Osteocyte (in vitro differentiated cells): ENCODE measurements at regions not wholly inside any gene's neighbourhood (a gene's known extent, or its start where the extent isn't known, plus 50 kb on each side); places are given as distances from the start of the nearest gene placed in this dataset.
"Not testable (repeated sequence)": the region's sequence is repeated elsewhere in the genome, so short reads cannot be mapped to it uniquely, and the experiment has no call there.

Experiments used
- DNase-seq: peaks from one replicate; pipeline ENCODE4 v3.0.0; 2021; ENCODE audit warnings: mixed read lengths; ENCODE audit not compliant: unreplicated experiment; ENCODE audit errors: extremely low spot score
- H3K27ac Mint-ChIP-seq: one replicate; pipeline ENCODE4 v1.8.0; 2021; ENCODE audit warnings: mild to moderate bottlenecking, mixed read lengths; ENCODE audit not compliant: unreplicated experiment
- H3K27me3 Mint-ChIP-seq: one replicate; pipeline ENCODE4 v1.8.0; 2021; ENCODE audit warnings: mixed read lengths; ENCODE audit not compliant: unreplicated experiment
- H3K36me3 Mint-ChIP-seq: one replicate; pipeline ENCODE4 v1.8.0; 2021; ENCODE audit warnings: mixed read lengths; ENCODE audit not compliant: unreplicated experiment
- H3K4me1 Mint-ChIP-seq: one replicate; pipeline ENCODE4 v1.8.0; 2021; ENCODE audit warnings: mixed read lengths; ENCODE audit not compliant: unreplicated experiment
- H3K4me3 Mint-ChIP-seq: one replicate; pipeline ENCODE4 v1.8.0; 2021; ENCODE audit warnings: mild to moderate bottlenecking, moderate library complexity, mixed read lengths; ENCODE audit not compliant: unreplicated experiment
- H3K9me3 Mint-ChIP-seq: one replicate; pipeline ENCODE4 v1.8.0; 2021; ENCODE audit warnings: mixed read lengths; ENCODE audit not compliant: unreplicated experiment
- CTCF ChIP-seq: fragments of 200-600 bp; sonication (generic); IDR thresholded peaks from 2 replicates; pipeline ENCODE4 v1.5.0; 2021; ENCODE audit warnings: antibody characterized with exemption, mild to moderate bottlenecking, moderate library complexity

- TF ChIP-seq CTCF, result no peak
- Mint-ChIP-seq H3K27ac (no peak overlapping the region), H3K9me3 (peaks cover 16% of the 10 kb centered on the region), H3K27me3 (no peaks in the 10 kb centered on the region), H3K36me3 (no peaks in the 10 kb centered on the region), H3K4me3 (no peak overlapping the region), H3K4me1 (no peaks in the 10 kb centered on the region)
- DNase-seq, result no peak
These were observed 118.3 kb upstream of the NETO1 start for GRCh38 chr18:72986103-72986502.

- TF ChIP-seq CTCF, result no peak
- Mint-ChIP-seq H3K27ac (no peak overlapping the region), H3K36me3 (no peaks in the 10 kb centered on the region), H3K4me3 (no peak overlapping the region), H3K4me1 (no peaks in the 10 kb centered on the region), H3K27me3 (no peaks in the 10 kb centered on the region), H3K9me3 (peaks cover 16% of the 10 kb centered on the region)
- no peak for DNase-seq
These were observed 117.9 kb upstream of the NETO1 start for GRCh38 chr18:72985686-72986085.

GRCh38 chr18:72984290-72984689, 116.5 kb upstream of the NETO1 start:
- no peak overlapping the region for H3K4me3 Mint-ChIP-seq
- no peaks in the 10 kb centered on the region for H3K27me3 Mint-ChIP-seq
- DNase-seq, result no peak
- H3K4me1 Mint-ChIP-seq, result no peaks in the 10 kb centered on the region
- H3K36me3 Mint-ChIP-seq, result no peaks in the 10 kb centered on the region
- no peak overlapping the region for H3K27ac Mint-ChIP-seq
- H3K9me3 Mint-ChIP-seq, result peaks cover 16% of the 10 kb centered on the region
- TF ChIP-seq CTCF, result no peak

- H3K36me3 Mint-ChIP-seq, result no peaks in the 10 kb centered on the region
- no peak for TF ChIP-seq CTCF
- DNase-seq, result no peak
- H3K27me3 Mint-ChIP-seq, result no peaks in the 10 kb centered on the region
- no peak overlapping the region for H3K27ac Mint-ChIP-seq
- peaks cover 17% of the 10 kb centered on the region for H3K9me3 Mint-ChIP-seq
- no peak overlapping the region for H3K4me3 Mint-ChIP-seq
- H3K4me1 Mint-ChIP-seq, result no peaks in the 10 kb centered on the region
These were observed 106.1 kb upstream of the NETO1 start for GRCh38 chr18:72973841-72974240.

- Mint-ChIP-seq H3K27me3 (no peaks in the 10 kb centered on the region), H3K4me1 (no peaks in the 10 kb centered on the region), H3K9me3 (peaks cover 22% of the 10 kb centered on the region), H3K36me3 (no peaks in the 10 kb centered on the region), H3K4me3 (no peak overlapping the region), H3K27ac (no peak overlapping the region)
- no peak for DNase-seq
- TF ChIP-seq CTCF, result no peak
These were observed 97.8 kb upstream of the NETO1 start for GRCh38 chr18:72965616-72966015.

GRCh38 chr18:72958195-72958594, 90.4 kb upstream of the NETO1 start:
- H3K27me3 Mint-ChIP-seq, H3K4me3 Mint-ChIP-seq, H3K27ac Mint-ChIP-seq, DNase-seq, H3K4me1 Mint-ChIP-seq, H3K36me3 Mint-ChIP-seq: not testable (repeated sequence)
- H3K9me3 Mint-ChIP-seq, result peaks cover 38% of the 10 kb centered on the region
